Fibroblast of peridontal ligament (primary cell): ENCODE measurements at regions not wholly inside any gene's neighbourhood (a gene's known extent, or its start where the extent isn't known, plus 50 kb on each side); places are given as distances from the start of the nearest gene placed in this dataset.
A peak's percentile ranks its signal among the peaks of the same experiment; 100 is the strongest.
"Not testable (repeated sequence)": the region's sequence is repeated elsewhere in the genome, so short reads cannot be mapped to it uniquely, and the experiment has no call there.

Experiments used
- DNase-seq: peaks from one replicate; pipeline ENCODE4 v3.0.0-alpha.2; 2010; ENCODE audit errors: extremely low read depth

GRCh38 chr20:48329676-48330664, 497.8 kb downstream of the PREX1 start:
- DNase-seq: peak; percentile 27

GRCh38 chr20:48329031-48329615, 498.7 kb downstream of the PREX1 start:
- no peak for DNase-seq

- not testable (repeated sequence) for DNase-seq
Measured at GRCh38 chr20:48327848-48328247, 500.0 kb downstream of the PREX1 start.

- DNase-seq: no peak
Measured at GRCh38 chr20:48326868-48327267, 500.9 kb downstream of the PREX1 start.

GRCh38 chr20:48326434-48326691, 501.4 kb downstream of the PREX1 start:
- no peak for DNase-seq

- no peak for DNase-seq
Measured at GRCh38 chr20:48325656-48326433, 502.0 kb downstream of the PREX1 start.

- no peak for DNase-seq
Measured at GRCh38 chr20:48324744-48325143, 503.1 kb downstream of the PREX1 start.

- no peak for DNase-seq
Measured at GRCh38 chr20:48321271-48321670, 506.5 kb downstream of the PREX1 start.

GRCh38 chr20:48319943-48320584, 507.7 kb downstream of the PREX1 start:
- no peak for DNase-seq

GRCh38 chr20:48317578-48317977, 510.2 kb downstream of the PREX1 start:
- DNase-seq: no peak

GRCh38 chr20:48314925-48315592, 512.7 kb downstream of the PREX1 start:
- DNase-seq: no peak

- no peak for DNase-seq
Measured at GRCh38 chr20:48313324-48313723, 514.5 kb downstream of the PREX1 start.

- no peak for DNase-seq
Measured at GRCh38 chr20:48311956-48312355, 515.8 kb downstream of the PREX1 start.

GRCh38 chr20:48310305-48310704, 517.5 kb downstream of the PREX1 start:
- no peak for DNase-seq

GRCh38 chr20:48309293-48309692, 518.5 kb downstream of the PREX1 start:
- no peak for DNase-seq

- DNase-seq: no peak
Measured at GRCh38 chr20:48308882-48309281, 518.9 kb downstream of the PREX1 start.

- DNase-seq: no peak
Measured at GRCh38 chr20:48308232-48308781, 519.5 kb downstream of the PREX1 start.

- DNase-seq: no peak
Measured at GRCh38 chr20:48307277-48307676, 520.5 kb downstream of the PREX1 start.

GRCh38 chr20:48302844-48303542, 517.7 kb upstream of the SULF2 start:
- DNase-seq: no peak

- DNase-seq: no peak
Measured at GRCh38 chr20:48302149-48302548, 516.9 kb upstream of the SULF2 start.

- no peak for DNase-seq
Measured at GRCh38 chr20:48301189-48301588, 515.9 kb upstream of the SULF2 start.
